Activated T-helper 2 cell treated with anti-CD3 and anti-CD28 coated beads, Interferon-gamma antibody, Interleukin-2, Interleukin-4, amounts not matched to agents 10 μg/mL and 5 μg/mL and 100 μg/mL, durations not matched to agents 14 hours and 24 hours and 36 hours (primary cell): ENCODE measurements at regions not wholly inside any gene's neighbourhood (a gene's known extent, or its start where the extent isn't known, plus 50 kb on each side); places are given as distances from the start of the nearest gene placed in this dataset.

Experiments used
- DNase-seq: peaks from one replicate; pipeline ENCODE4 v3.0.0; 2021; ENCODE audit warnings: low spot score
- H3K27ac Mint-ChIP-seq: one replicate; pipeline ENCODE4 v1.8.0; 2021; ENCODE audit warnings: mixed read lengths
- H3K27me3 Mint-ChIP-seq: one replicate; pipeline ENCODE4 v1.8.0; 2021; ENCODE audit warnings: low read depth, mixed read lengths
- H3K36me3 Mint-ChIP-seq: one replicate; pipeline ENCODE4 v1.8.0; 2021; ENCODE audit warnings: low read depth, mixed read lengths
- H3K4me1 Mint-ChIP-seq: one replicate; pipeline ENCODE4 v1.8.0; 2021; ENCODE audit warnings: low read depth, mixed read lengths
- H3K4me3 Mint-ChIP-seq: one replicate; pipeline ENCODE4 v1.8.0; 2021; ENCODE audit warnings: low read depth, mild to moderate bottlenecking, moderate library complexity, mixed read lengths
- H3K9me3 Mint-ChIP-seq: one replicate; pipeline ENCODE4 v1.8.0; 2021; ENCODE audit warnings: mixed read lengths
- intact Hi-C: fragments of 100-400 bp; cut with micrococcal nuclease; formaldehyde crosslinking; loops from one replicate; pipeline ENCODE4 v1.15.1; 2023

GRCh38 chr21:19987671-19988070 is 1010.5 kb upstream of the NCAM2 start:
- Mint-ChIP-seq H3K9me3 (peaks cover 44% of the 10 kb centered on the region), H3K36me3 (no peaks in the 10 kb centered on the region), H3K4me3 (no peak overlapping the region), H3K4me1 (no peaks in the 10 kb centered on the region), H3K27me3 (no peaks in the 10 kb centered on the region), H3K27ac (no peak overlapping the region)
- intact Hi-C loops: no loop called here
- DNase-seq: no peak

DNA sequence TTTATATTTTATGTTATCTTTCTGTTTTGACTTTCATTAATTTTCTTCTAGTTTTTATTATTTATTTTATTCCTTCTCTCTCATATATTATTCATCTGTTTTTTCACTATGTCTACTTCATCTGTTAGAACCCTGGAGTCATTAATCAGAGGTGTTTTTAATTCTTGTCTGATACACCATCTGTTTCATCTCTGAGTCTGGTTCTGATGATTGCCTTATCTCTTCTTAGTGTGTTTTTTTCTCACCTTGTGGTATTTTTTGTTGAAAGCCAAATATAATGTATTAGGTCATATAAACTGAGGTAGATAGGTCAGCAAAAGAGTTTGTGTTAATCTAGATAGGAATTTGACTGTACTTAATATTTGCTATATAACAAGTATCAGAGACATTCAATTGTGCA is 1005.7 kb upstream of the NCAM2 start:
- H3K9me3 Mint-ChIP-seq: peaks cover 62% of the 10 kb centered on the region
- H3K27ac Mint-ChIP-seq: no peak overlapping the region
- no peak for DNase-seq
- intact Hi-C loops: no loop called here
- no peaks in the 10 kb centered on the region for H3K36me3 Mint-ChIP-seq
- H3K4me1 Mint-ChIP-seq: no peaks in the 10 kb centered on the region
- no peak overlapping the region for H3K4me3 Mint-ChIP-seq
- no peaks in the 10 kb centered on the region for H3K27me3 Mint-ChIP-seq

DNA sequence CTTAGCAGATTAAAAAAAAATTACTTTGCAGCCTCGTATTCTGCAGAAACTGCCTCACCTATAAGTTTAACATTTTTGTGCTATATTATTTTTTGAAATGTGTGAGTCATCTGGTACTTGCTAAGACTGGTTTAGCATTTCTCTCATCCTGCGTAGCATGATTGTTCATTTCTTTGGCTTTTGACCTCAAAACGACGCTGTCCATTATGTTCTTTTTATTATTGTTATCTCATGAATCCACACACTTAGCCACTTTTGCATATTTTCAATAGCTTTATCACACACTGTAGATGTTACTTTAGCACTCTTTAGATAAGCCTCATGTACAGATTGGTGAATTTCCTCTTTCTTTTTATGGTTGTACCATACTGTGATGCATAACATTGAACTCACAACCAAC is 1004.9 kb upstream of the NCAM2 start:
- no peaks in the 10 kb centered on the region for H3K27me3 Mint-ChIP-seq
- intact Hi-C loops: no loop called here
- H3K4me3 Mint-ChIP-seq: no peak overlapping the region
- H3K4me1 Mint-ChIP-seq: no peaks in the 10 kb centered on the region
- no peak overlapping the region for H3K27ac Mint-ChIP-seq
- H3K9me3 Mint-ChIP-seq: peaks cover 64% of the 10 kb centered on the region
- H3K36me3 Mint-ChIP-seq: no peaks in the 10 kb centered on the region
- no peak for DNase-seq

- Mint-ChIP-seq H3K27me3 (no peaks in the 10 kb centered on the region), H3K9me3 (peaks cover 71% of the 10 kb centered on the region), H3K27ac (no peak overlapping the region), H3K4me3 (no peak overlapping the region), H3K36me3 (no peaks in the 10 kb centered on the region), H3K4me1 (no peaks in the 10 kb centered on the region)
- intact Hi-C loops: no loop called here
- no peak for DNase-seq
Observed at GRCh38 chr21:19995253-19995652, 1003.0 kb upstream of the NCAM2 start.

DNA sequence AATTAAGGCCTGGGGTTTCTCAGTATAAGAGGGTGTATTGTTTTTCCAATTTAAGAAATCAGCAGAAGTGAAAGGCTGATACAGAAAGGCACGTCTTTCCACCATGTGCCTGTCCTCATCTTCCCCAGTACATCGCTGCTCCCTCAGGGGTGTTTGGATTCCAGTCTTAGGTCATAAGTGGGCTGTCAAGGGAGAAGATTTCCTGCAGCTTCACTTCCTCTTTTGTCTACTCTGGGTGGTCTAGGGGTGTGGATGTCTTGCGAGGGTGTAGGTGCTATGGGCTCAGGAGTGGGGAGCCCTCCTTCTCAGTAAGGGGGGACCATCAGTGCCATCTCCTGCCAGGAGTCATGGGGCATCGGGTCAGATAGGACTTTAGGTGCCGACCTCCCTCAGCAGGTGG is 999.8 kb upstream of the NCAM2 start:
- intact Hi-C loops: no loop called here
- DNase-seq: no peak
- H3K27me3 Mint-ChIP-seq: no peaks in the 10 kb centered on the region
- no peaks in the 10 kb centered on the region for H3K36me3 Mint-ChIP-seq
- H3K27ac Mint-ChIP-seq: no peak overlapping the region
- no peak overlapping the region for H3K4me3 Mint-ChIP-seq
- peaks cover 57% of the 10 kb centered on the region for H3K9me3 Mint-ChIP-seq
- no peaks in the 10 kb centered on the region for H3K4me1 Mint-ChIP-seq

- Mint-ChIP-seq H3K4me1 (no peaks in the 10 kb centered on the region), H3K36me3 (no peaks in the 10 kb centered on the region), H3K27ac (no peak overlapping the region), H3K9me3 (peaks cover 52% of the 10 kb centered on the region), H3K4me3 (no peak overlapping the region), H3K27me3 (no peaks in the 10 kb centered on the region)
- DNase-seq: no peak
- intact Hi-C loops: no loop called here
Observed at GRCh38 chr21:19999369-20000272, 998.6 kb upstream of the NCAM2 start.

DNA sequence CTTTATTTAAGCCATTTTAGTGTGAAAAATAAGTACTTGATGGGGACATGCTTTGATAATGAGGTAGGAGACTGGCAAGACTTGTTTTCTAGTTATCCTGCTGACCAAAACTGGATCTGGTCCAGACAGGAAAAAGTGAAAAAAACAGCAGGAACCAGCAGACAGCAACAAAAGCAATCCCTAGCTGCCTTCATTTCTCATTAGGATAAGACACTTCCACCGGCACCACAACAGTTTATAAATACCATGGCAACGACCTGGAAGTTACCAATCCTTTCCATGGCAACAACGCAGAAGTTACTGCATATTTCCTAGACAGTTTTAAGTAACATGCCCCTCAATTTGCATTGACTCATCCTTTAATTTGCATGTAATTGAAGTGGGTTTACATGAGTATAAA is 993.8 kb upstream of the NCAM2 start:
- Mint-ChIP-seq H3K9me3 (peaks cover 39% of the 10 kb centered on the region), H3K27me3 (no peaks in the 10 kb centered on the region), H3K4me3 (no peak overlapping the region), H3K27ac (no peak overlapping the region), H3K4me1 (no peaks in the 10 kb centered on the region), H3K36me3 (no peaks in the 10 kb centered on the region)
- intact Hi-C loops: no loop called here
- no peak for DNase-seq

- Mint-ChIP-seq H3K4me1 (no peaks in the 10 kb centered on the region), H3K9me3 (peaks cover 43% of the 10 kb centered on the region), H3K27ac (no peak overlapping the region), H3K4me3 (no peak overlapping the region), H3K27me3 (no peaks in the 10 kb centered on the region), H3K36me3 (no peaks in the 10 kb centered on the region)
- intact Hi-C loops: no loop called here
- no peak for DNase-seq
Observed at GRCh38 chr21:20010691-20011200, 987.5 kb upstream of the NCAM2 start.

- intact Hi-C loops: no loop called here
- Mint-ChIP-seq H3K36me3 (no peaks in the 10 kb centered on the region), H3K27me3 (no peaks in the 10 kb centered on the region), H3K4me1 (no peaks in the 10 kb centered on the region), H3K4me3 (no peak overlapping the region), H3K9me3 (peaks cover 46% of the 10 kb centered on the region), H3K27ac (no peak overlapping the region)
- no peak for DNase-seq
Observed at GRCh38 chr21:20013851-20014250, 984.4 kb upstream of the NCAM2 start.

DNA sequence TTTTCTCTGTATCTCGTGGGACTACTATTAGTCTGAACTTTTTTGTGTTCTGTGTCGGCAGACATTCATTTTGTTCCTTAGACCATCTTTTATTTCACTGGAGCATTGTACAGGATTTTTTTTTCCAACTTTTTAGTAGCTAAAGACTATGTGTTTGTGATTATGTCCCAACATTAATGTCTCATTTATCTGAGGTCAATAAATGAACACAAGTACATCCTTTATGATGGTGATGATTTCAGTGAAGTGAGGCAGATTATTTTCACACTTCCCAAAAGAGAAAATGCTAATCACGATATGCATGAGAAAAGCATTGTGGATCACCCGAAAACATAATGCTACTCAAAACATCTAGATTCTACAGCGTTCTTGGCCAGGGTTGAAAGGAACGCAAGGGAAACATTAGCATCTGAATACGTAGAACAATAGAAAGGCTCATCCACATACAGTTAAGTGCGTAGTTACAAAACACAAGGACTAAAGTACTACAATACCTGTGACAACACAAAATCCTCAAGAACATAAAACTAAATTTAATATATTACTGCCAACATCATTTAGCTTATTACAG is 981.7 kb upstream of the NCAM2 start:
- Mint-ChIP-seq H3K4me3 (no peak overlapping the region), H3K36me3 (no peaks in the 10 kb centered on the region), H3K27me3 (no peaks in the 10 kb centered on the region), H3K27ac (no peak overlapping the region), H3K9me3 (peaks cover 36% of the 10 kb centered on the region), H3K4me1 (no peaks in the 10 kb centered on the region)
- DNase-seq: no peak
- intact Hi-C loops: no loop called here

DNA sequence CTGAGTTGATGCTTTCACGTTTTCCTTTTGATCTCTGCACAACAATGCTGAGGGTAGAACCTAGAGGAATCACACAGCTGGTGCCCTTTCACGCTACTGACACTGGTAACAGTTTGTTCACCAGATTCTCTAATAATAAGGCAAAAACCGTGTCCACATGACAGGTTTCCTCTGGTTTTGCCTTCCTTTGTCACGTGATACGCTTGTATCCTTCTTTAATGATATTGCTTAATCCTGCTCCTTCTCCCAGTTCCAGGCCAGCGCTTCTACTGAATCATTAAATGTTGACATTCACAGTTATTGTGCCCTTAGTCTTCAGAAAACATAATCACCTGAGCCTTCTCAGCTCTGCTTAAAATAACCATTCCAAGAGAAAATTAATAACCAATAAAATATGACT is 978.2 kb upstream of the NCAM2 start:
- Mint-ChIP-seq H3K27me3 (no peaks in the 10 kb centered on the region), H3K4me1 (no peaks in the 10 kb centered on the region), H3K36me3 (no peaks in the 10 kb centered on the region), H3K9me3 (peaks cover 38% of the 10 kb centered on the region), H3K27ac (no peak overlapping the region), H3K4me3 (no peak overlapping the region)
- intact Hi-C loops: no loop called here
- DNase-seq: no peak

DNA sequence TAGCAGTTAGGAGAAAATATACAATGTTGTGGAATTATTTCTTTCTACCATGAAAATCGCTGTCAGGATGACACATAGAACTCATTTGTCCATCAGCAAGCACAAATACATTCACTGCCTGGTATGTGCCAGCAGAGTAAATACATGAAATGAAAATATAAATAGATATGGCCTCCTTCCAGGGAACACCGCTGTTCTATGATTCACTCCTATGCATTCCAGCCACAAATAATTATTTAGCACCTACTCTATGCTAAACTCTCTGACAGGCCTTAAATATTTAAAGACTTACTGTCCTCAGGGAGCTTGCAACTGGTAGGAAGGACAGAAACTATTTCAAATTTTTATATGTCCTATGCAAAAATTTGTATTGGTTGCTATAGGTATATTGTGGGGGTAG is 975.0 kb upstream of the NCAM2 start:
- Mint-ChIP-seq H3K27me3 (no peaks in the 10 kb centered on the region), H3K27ac (no peak overlapping the region), H3K4me3 (no peak overlapping the region), H3K36me3 (no peaks in the 10 kb centered on the region), H3K9me3 (peaks cover 39% of the 10 kb centered on the region), H3K4me1 (no peaks in the 10 kb centered on the region)
- intact Hi-C loops: no loop called here
- no peak for DNase-seq

GRCh38 chr21:20024741-20025140 is 973.5 kb upstream of the NCAM2 start:
- Mint-ChIP-seq H3K4me3 (no peak overlapping the region), H3K36me3 (no peaks in the 10 kb centered on the region), H3K27me3 (no peaks in the 10 kb centered on the region), H3K27ac (no peak overlapping the region), H3K4me1 (no peaks in the 10 kb centered on the region), H3K9me3 (peaks cover 43% of the 10 kb centered on the region)
- intact Hi-C loops: no loop called here
- no peak for DNase-seq
